GM18498 (cell line): ENCODE measurements at regions not wholly inside any gene's neighbourhood (a gene's known extent, or its start where the extent isn't known, plus 50 kb on each side); places are given as distances from the start of the nearest gene placed in this dataset.
"Not testable (repeated sequence)": the region's sequence is repeated elsewhere in the genome, so short reads cannot be mapped to it uniquely, and the experiment has no call there.

Experiments
- ATAC-seq: cut with Tn5 transposase; IDR thresholded peaks from one replicate; pipeline ENCODE4 v1.9.1; 2021; ENCODE audit warnings: mild to moderate bottlenecking, moderate library complexity; ENCODE audit not compliant: unreplicated experiment

DNA sequence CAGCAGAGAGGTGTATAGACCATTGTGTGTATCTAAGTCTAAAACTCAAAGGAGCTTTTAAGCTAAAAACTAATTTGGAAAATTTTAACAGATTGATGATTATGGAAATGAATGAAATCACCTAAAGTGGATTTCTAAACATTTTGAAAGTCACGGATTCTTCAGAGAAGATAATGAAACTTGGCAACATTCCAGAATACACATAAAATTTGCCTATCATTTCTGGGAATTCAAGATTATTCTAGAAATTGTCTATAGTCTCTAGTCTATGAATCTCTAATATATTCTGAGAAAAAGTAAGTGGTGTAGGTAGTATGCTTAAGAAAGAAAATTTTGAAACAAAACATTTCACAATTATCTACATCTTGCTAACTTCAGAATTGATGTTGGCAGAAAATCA lies 1117.9 kb upstream of the CNTN5 start:
- no peak for ATAC-seq

- ATAC-seq: no peak
Measured at GRCh38 chr11:97905101-97905500, 1115.6 kb upstream of the CNTN5 start.

GRCh38 chr11:97905671-97906070 lies 1115.1 kb upstream of the CNTN5 start:
- ATAC-seq: no peak

- ATAC-seq: no peak
Measured at GRCh38 chr11:97908354-97908753, 1112.4 kb upstream of the CNTN5 start.

DNA sequence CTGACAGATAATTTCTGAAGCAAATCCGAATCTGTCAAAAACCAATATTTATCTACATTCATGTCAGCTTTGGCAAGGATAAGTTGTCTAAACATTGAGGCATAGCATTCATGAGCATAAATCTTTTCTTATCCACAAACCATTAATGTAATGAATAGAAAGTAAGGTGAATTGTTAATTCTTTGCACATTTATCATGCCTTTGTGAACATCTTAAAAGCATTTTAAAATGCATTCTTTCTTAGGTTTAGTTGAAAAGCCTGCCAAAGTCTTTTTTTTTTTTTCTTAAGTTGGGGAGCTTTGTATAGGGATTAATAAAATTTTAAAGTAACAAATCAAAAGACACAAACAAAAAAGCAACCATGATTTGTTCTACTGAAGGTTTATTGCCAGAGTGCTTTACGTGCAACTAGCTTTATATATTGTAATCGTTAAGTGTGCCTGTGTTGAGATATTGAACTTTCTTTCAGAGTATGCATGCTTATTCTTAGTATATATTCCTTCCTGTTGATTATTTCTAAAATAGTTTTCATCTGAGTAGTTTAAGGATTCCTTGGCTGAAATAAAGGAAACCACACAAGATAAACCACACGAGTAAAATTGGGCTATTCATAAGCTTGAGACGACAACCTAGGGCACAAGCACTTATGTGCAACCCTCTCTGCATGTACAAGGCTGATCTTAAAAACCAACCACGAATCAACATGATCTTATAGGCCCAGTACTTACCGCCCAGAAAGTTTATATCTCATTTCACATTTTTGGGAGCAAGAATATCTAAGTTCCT lies 1110.9 kb upstream of the CNTN5 start:
- ATAC-seq: no peak

DNA sequence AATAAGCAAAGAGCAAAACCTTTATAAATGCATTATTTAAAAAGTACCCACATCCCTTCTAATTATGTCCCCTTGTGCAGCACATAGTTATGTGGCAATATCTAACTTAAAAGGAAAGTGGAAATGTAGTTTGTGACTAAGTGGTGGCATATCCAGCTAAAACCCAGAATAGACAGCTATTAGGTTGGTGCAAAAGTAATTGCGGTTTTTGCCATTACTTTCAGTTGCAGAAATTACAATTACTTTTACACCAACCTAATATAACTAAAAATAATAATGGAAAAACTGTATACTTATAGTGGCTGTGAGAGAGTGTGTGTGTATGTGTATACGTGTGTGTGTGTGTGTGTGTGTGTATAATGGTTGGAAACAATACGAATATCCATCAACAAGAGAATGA lies 1108.1 kb upstream of the CNTN5 start:
- ATAC-seq: no peak

DNA sequence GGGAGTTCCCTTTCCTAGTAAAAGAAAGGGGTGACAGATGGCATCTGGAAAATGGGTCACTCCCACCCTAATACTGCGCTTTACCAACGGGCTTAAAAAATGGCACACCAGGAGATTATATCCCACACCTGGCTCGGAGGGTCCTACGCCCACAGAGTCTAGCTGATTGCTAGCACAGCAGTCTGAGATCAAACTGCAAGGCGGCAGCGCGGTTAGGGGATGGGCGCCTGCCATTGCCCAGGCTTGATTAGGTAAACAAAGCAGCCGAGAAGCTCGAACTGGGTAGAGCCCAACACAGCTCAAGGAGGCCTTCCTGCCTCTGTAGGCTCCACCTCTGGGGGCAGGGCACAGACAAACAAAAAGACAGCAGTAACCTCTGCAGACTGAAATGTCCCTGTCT lies 1097.8 kb upstream of the CNTN5 start:
- ATAC-seq: not testable (repeated sequence)

DNA sequence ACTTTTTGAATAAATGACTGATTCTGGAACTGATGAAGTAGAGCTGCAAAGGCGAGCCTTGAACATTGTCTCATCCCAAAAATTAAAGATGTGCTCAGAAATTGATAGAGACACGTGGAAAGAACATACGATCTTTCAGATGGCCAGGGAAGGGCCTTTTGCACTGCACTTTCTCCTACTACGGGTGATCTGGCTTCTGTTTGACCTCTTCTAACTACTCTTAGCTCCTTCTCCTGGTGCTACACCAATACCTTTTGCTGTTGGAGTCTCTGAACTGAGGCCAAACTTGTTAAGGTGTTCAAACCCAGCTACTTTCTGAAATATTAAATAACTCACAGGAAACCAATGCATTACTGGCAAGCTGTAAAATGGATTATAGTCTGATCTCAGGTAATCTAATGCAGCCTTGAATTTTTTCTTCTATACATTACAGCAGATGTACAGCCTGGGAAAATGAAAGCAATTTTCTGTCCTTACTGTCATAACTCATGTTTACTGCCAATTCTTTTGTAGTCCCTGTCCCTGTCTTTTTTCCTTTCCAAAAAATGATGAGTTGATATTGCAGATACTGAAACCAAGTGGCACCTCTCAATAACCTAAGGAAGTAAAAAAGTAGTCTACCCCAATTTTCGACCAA lies 1086.1 kb upstream of the CNTN5 start:
- no peak for ATAC-seq

DNA sequence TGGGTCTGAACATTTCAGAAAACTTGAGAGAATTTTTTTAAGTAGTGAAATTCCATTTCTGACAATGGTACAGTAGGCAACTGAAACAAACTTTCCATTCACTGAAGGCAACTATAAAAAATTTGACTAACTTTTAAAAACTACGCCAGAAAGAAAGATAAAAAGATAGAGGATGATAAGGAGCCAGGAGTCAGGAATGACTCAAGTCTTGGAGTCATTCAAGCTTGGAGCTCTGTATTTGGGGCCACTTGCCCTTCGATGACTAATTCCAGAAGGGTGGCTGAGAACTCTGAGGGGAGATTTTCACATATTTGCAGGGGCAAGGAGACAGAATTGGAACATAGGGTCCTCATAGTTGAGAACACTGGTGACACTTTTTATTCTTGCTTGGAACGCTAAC lies 1083.2 kb upstream of the CNTN5 start:
- no peak for ATAC-seq

GRCh38 chr11:97938789-97939188 lies 1082.0 kb upstream of the CNTN5 start:
- no peak for ATAC-seq

GRCh38 chr11:97943493-97943892 lies 1077.3 kb upstream of the CNTN5 start:
- no peak for ATAC-seq

DNA sequence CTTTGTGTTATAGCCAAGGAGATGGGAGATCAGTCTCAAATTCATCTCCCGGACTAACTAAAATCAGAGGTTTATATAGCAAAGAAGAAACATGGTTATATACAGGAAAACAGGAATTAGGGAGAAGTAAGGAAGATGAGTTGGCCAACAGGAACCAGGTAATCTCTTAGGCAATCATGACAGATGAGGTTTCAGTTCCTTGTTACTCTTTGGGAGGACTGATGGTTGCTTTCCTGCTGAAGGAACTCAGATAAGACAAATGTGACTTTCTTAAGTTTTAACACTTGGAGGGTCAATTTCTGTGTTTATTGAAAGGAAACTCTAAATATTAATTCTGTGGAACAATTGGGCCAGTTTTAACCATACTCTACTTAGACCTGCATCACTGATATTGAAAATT lies 1072.0 kb upstream of the CNTN5 start:
- ATAC-seq: no peak

GRCh38 chr11:97955595-97955994 lies 1065.2 kb upstream of the CNTN5 start:
- ATAC-seq: no peak

DNA sequence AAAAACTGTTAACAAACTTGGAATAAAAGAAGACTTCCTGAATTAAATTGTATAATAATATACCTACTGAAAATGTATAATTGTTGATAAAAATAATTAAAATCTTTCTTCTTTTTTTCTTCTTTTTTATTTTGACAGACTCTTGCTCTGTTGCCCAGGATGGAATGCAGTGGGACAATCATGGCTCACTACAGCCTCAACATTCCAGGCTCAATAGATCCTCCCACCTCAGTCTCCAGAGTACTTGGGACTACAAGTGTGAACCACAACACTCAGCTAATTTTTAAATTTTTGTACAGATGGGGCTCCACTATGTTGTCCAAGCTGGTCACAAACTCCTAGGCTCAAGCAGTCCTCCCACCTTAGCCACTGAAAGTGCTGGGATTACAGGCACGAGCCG lies 1063.8 kb upstream of the CNTN5 start:
- ATAC-seq: no peak

DNA sequence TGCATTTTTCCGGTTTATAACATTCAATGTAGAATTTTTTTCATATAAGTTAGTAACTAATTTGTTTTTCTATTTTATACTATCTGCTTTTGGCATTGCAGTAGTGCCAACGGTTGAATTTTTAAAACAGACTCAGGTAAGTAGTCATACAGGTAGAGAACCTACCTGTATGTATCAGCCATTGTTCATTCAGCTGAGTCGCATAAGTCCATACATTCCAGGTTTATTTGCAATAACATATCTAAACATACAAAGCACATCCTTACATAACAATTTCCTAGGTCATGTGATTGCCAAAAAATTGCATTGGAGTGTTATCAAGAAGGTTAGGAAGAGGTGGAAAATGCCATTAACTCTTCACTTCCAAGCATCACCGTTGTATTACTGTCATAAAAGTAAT lies 1059.3 kb upstream of the CNTN5 start:
- no peak for ATAC-seq

GRCh38 chr11:97962758-97963157 lies 1058.0 kb upstream of the CNTN5 start:
- no peak for ATAC-seq

DNA sequence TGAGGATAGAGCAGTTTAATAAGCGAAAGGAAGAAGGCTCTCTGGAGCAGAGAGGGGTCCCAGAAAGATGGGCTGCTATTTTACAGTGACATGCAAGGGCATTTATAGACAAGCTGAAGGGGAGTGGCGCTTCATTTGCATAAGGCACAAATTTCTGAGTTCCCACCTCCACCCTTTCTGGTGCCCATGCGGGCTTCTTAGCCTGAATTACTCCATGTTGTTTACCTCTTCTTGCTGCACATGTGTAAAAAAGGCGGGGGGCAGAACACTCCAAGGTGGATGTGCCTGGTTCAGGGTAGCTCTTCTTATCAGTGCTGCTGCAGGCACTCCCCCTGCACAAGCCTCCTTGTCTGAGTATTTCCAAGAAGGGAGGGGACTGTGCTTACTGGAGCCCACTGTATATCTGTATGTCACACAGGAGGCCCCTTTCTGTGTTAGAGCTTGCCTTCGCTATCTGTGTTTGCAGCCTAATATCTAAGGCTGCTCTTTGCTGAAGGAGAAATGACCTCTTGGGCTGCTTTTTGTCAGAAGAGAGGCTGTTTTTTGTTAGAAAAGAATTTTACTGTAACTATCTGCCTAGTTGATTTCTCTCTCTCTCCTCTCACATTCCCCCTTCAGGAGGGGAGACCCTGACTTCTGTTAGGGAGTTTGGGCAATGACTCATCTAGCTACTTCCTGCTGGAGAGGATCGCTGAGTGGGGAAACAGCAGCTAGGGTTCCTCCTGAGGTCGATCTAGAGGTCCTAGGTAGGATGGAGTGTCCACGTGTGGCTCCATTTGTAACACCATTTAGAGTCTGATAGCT lies 1057.0 kb upstream of the CNTN5 start:
- no peak for ATAC-seq

- no peak for ATAC-seq
Measured at GRCh38 chr11:97964332-97965004, 1056.3 kb upstream of the CNTN5 start.

GRCh38 chr11:97965849-97966646 lies 1054.7 kb upstream of the CNTN5 start:
- no peak for ATAC-seq

- no peak for ATAC-seq
Measured at GRCh38 chr11:97966901-97967300, 1053.8 kb upstream of the CNTN5 start.
